AML-193 (cell line): ENCODE measurements at regions not wholly inside any gene's neighbourhood (a gene's known extent, or its start where the extent isn't known, plus 50 kb on each side); places are given as distances from the start of the nearest gene placed in this dataset.
"Not testable (repeated sequence)": the region's sequence is repeated elsewhere in the genome, so short reads cannot be mapped to it uniquely, and the experiment has no call there.

Experiments used
- DNase-seq, 2 experiments: peaks; one replicate each; lab custom pipeline; 2025; lab: John Stamatoyannopoulos, UW

- no peak for DNase-seq
These were observed 126.5 kb downstream of the C12orf75 start for GRCh38 chr12:105457026-105457425.

GRCh38 chr12:105459760-105460330 is 129.4 kb downstream of the C12orf75 start:
- no peak for DNase-seq

GRCh38 chr12:105461271-105461943 is 130.9 kb downstream of the C12orf75 start:
- no peak for DNase-seq

- no peak for DNase-seq
These were observed 131.7 kb downstream of the C12orf75 start for GRCh38 chr12:105461944-105462762.

DNA sequence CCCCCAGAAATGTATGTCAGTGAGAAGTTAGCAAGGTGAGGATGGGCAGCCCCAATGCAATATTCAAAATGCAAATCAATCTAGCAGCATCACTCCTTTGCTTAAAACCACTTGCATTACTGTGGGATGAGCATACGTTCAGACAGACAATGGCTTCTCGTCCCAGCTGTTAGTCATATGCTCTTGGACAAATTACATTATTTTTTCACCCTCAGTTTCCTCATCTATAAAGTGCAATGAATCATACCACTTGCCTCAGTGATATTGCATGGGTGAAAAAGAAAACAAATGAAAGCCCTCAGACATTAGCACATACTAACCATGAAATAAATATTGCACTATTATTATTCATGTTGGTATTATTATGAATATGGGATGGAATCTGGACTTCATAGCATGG is 132.3 kb downstream of the C12orf75 start:
- DNase-seq, result no peak

- DNase-seq, result no peak
These were observed 133.9 kb downstream of the C12orf75 start for GRCh38 chr12:105464406-105464805.

- no peak for DNase-seq
These were observed 135.9 kb downstream of the C12orf75 start for GRCh38 chr12:105466231-105466900.

GRCh38 chr12:105466901-105467598 is 136.6 kb downstream of the C12orf75 start:
- DNase-seq, result no peak

GRCh38 chr12:105467710-105468366 is 137.3 kb downstream of the C12orf75 start:
- no peak for DNase-seq

DNA sequence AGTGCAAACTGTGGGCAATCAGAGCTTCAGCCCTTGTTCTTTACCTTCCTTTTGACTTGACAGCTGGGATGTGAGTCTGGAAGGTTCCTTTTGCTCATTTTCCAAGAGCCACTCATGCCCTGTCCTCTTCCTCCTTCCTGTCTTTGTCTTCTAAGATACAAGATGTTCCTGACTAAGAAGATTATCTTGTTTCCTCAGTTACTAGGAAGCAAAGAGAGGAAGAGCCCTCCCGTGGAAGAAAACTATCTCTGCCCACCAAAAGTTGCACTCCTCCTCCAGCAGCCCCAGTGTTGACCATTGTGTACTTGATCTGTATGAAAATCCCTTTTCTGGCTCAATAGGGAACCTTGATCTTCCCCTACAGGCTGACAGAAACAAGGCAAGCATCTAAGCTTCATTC is 138.0 kb downstream of the C12orf75 start:
- DNase-seq, result no peak

- no peak for DNase-seq
These were observed 138.7 kb downstream of the C12orf75 start for GRCh38 chr12:105469211-105469610.

GRCh38 chr12:105469701-105470100 is 139.2 kb downstream of the C12orf75 start:
- no peak for DNase-seq

- DNase-seq, result no peak
These were observed 139.6 kb downstream of the C12orf75 start for GRCh38 chr12:105470102-105470501.

DNA sequence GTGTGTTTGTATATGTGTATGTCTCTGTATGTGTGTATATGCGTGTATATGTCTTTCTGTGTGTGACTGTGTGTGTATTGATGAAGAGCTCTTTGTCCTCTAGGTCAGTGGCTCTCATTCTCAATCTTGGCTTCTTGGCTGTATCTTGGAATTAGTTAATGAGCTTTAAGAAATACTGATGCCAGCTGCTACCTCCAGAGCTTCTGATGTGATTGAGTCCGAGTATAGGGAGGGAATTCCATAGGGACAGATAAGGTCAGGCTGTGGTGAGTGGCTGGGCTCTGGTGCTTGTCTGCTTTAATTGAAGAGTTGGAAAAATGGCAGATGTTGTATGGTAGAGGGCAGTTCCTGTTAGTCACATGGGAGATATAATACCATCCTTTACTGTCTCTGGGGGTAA is 140.1 kb downstream of the C12orf75 start:
- no peak for DNase-seq

DNA sequence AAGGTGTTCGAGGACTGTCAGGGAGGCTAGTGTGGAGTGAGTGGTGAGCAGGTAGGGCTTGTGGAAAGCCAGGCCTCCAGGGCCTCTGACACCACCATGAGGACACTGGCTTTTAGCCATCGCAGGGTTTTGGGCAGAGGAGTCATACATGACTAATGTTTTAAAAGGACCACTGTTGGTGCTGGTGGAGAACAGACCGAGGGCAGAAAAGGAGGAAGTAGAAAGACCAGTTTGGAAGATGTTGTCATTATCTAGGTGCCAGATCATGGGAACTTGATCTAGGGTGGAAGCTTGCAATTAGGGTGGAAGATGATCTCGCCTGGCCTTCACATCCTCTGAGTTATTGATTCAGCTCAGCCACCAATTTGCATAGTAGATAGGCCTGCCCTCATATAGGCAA is 144.2 kb downstream of the C12orf75 start:
- DNase-seq, result no peak

- no peak for DNase-seq
These were observed 146.1 kb downstream of the C12orf75 start for GRCh38 chr12:105476616-105477015.

DNA sequence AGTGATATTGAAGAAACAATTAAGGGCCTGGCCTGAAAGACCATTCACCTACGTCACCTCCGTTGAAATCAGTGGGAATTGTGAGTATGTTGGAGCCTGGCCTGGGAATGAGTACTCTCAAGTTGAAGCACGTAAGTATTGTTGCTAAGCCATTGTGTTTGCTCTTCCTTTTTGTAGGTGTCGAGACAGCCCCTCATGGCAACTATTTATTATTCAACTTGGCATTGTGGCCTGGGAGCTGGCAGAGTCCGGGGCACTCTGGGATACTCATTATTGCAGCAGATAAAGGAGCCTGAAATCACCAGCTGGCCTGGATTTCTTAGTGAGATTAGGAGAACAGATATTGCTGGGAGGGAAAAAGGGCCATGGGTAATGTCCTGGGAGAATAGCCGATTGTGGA is 147.4 kb downstream of the C12orf75 start:
- DNase-seq, result no peak

GRCh38 chr12:105478788-105479187 is 148.3 kb downstream of the C12orf75 start:
- not testable (repeated sequence) for DNase-seq

DNA sequence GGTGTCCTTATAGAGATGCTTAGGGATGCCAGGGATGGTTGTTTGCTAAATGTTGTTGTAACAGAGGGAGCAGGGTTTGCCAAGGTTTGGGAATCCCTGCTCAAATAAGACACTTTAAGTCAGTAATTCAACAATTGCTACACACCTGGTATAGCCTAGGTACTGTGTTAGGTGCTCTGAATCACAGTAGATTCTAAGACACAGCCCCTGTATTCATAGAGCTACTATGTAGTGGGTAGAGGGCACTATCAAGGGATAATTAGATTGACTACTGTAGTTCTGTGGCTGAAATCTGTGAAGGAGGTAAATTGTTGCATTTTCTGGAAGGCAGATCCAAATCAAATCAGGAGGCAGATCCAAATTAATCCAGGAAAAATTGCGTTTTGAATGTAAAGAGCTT is 149.2 kb downstream of the C12orf75 start:
- no peak for DNase-seq

- no peak for DNase-seq
These were observed 149.7 kb downstream of the C12orf75 start for GRCh38 chr12:105480162-105480561.
